Transverse colon (tissue), 4 donors: ENCODE measurements at regions not wholly inside any gene's neighbourhood (a gene's known extent, or its start where the extent isn't known, plus 50 kb on each side); places are given as distances from the start of the nearest gene placed in this dataset.

Source experiments
- DNase-seq: peaks from one replicate; pipeline ENCODE4 v3.0.0-alpha.2; 2019
- H3K27ac ChIP-seq, 4 donors: fragments of 200-600 bp; sonication (generic); 2 replicates each; pipeline ENCODE4 v1.5.1; 2016 to 2018; ENCODE audit warnings: inconsistent platforms in 4 of 4
- H3K27me3 ChIP-seq: fragments of 200-600 bp; sonication (generic); 2 replicates; pipeline ENCODE4 v1.5.1; 2017; ENCODE audit warnings: inconsistent platforms
- H3K36me3 ChIP-seq, 4 donors: fragments of 200-600 bp; sonication (generic); 2 replicates each; pipeline ENCODE4 v1.5.1; 2017 to 2019; ENCODE audit warnings: inconsistent platforms in 4 of 4
- H3K4me1 ChIP-seq, 4 donors: fragments of 200-600 bp; sonication (generic); 2 replicates each; pipeline ENCODE4 v1.5.1; 2017 to 2020; ENCODE audit warnings: inconsistent platforms in 4 of 4
- H3K4me3 ChIP-seq, 4 donors: fragments of 200-600 bp; sonication (generic); 1 replicate in 1 of 4; 2 replicates in 3 of 4; pipeline versions ENCODE4 v1.5.1 to v1.6.1; 2017 to 2019; ENCODE audit warnings: inconsistent platforms in 4 of 4
- H3K9me3 ChIP-seq, 2 donors: fragments of 200-600 bp; sonication (generic); 2 replicates each; pipeline ENCODE4 v1.5.1; 2017 to 2019; ENCODE audit warnings: inconsistent platforms in 2 of 2
- CTCF ChIP-seq, 5 experiments: fragments of 200-600 bp in 3 of 5; fragments of 450-650 bp in 2 of 5; sonication (generic) in 3 of 5; IDR thresholded peaks; 1 replicate in 2 of 5; 2 replicates in 3 of 5; pipeline ENCODE4 v1.5.1; 2016 to 2017; ENCODE audit warnings: antibody characterized with exemption in 5 of 5, inconsistent platforms in 3 of 5, mild to moderate bottlenecking in 2 of 5, moderate library complexity in 1 of 5
- EP300 ChIP-seq: sonication (generic); formaldehyde crosslinking; IDR thresholded peaks from one replicate; pipeline ENCODE4 v1.6.1; 2017; ENCODE audit warnings: antibody characterized with exemption, low read depth
- POLR2A ChIP-seq: fragments of 450-650 bp; IDR thresholded peaks from one replicate; pipeline ENCODE4 v1.6.1; 2016; ENCODE audit warnings: antibody characterized with exemption, mild to moderate bottlenecking, moderate library complexity
- POLR2AphosphoS5 ChIP-seq, 3 donors: sonication (generic); formaldehyde crosslinking; IDR thresholded peaks; one replicate each; pipeline ENCODE4 v1.6.1; 2016; ENCODE audit warnings: antibody characterized with exemption in 3 of 3
- WGBS, 2 donors: methylation state at CpG; one replicate each; pipeline ENCODE4 v1.1.5; 2018; ENCODE audit warnings: low coverage in 1 of 2; 5-methylcytosine and 5-hydroxymethylcytosine counted together
- in situ Hi-C, 4 donors: fragments of 200-750 bp; cut with MboI; loops; one replicate each; pipeline versions ENCODE4 v1.15.0 to v1.15.1; 2017; ENCODE audit warnings: low sequenced_read_pairs in 3 of 4, low pct_ligation_motif_present in 1 of 4, low pct_unique_long_range_greater_than_20kb in 1 of 4
- intact Hi-C: fragments of 100-400 bp; cut with DNase I; formaldehyde crosslinking; loops from one replicate; pipeline ENCODE4 v1.15.1; 2023; ENCODE audit warnings: low total_unique reads

DNA sequence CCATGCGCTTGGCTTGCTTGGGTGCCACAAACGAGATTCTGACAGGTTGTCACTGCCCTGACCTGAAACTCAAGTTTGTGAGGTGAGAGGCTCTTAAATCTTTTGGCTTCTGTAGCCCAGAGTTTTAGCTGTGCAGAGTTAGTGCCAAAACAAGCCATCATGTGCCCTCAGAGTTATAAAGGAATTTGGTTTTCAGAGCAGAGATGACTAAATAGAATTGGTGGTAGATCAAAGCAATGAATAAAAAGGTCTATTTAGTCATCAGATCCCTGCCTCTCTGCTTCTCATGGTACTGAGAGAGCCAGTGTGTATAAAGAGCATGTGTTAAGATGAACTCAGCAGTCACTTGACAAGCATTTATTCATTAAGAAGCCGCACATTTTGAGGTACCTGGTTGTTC lies 207.5 kb upstream of the DPH6 start:
- intact Hi-C loops (no loop called here), in situ Hi-C loops (no loop called here)
- no peaks in the 10 kb centered on the region for H3K27me3 ChIP-seq
- no peak for DNase-seq
- WGBS, 2 donors, result 79 to 100% methylated on average over 1 to 3 of the region's 3 CpGs
- H3K36me3 ChIP-seq, result no peaks in the 10 kb centered on the region
- peaks cover 0 to 12% (median 7%) of the 10 kb centered on the region in 4 donors for H3K4me1 ChIP-seq
- no peak overlapping the region for H3K4me3 ChIP-seq
- no peak for TF ChIP-seq POLR2A
- no peak for TF ChIP-seq EP300
- no peak for TF ChIP-seq POLR2AphosphoS5 (IDR thresholded peaks at IDR 0.05)
- no peak for TF ChIP-seq CTCF (IDR thresholded peaks at IDR 0.05)
- no peak overlapping the region for H3K27ac ChIP-seq
- no peaks in the 10 kb centered on the region for H3K9me3 ChIP-seq

DNA sequence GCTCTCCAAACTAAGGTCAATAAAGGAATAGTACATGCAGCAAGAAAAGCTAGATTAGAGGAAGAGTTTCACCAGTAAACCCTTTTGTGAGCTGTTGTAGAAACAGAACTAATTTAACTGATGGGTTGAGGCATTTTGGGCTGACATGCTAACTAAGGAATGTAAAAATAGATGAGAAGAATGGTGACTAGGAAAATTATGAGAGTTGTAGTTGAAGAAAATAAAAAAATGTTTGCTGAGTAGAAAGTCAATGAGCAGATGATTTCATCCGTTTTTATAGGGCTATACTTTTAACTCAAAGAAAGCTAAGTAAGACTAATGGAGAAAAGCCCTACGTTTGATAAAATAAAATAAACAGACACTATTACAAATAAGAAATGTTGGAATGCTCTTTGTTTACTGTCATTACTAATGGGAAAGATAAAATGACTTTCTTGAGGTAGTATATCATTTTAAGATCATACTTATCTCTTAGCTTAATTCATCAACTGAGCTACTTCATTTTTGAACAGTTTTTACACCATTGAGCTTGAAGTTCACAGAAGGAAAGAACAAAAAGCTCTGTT lies 209.4 kb upstream of the DPH6 start:
- Histone ChIP-seq H3K9me3 (no peaks in the 10 kb centered on the region), H3K27ac (no peak overlapping the region), H3K4me3 (no peak overlapping the region), H3K4me1 (peaks cover 0 to 12% (median 7%) of the 10 kb centered on the region in 4 donors), H3K27me3 (no peaks in the 10 kb centered on the region), H3K36me3 (no peaks in the 10 kb centered on the region)
- no peak for DNase-seq
- TF ChIP-seq CTCF (IDR thresholded peaks at IDR 0.05) (no peak), EP300 (no peak), POLR2A (no peak), POLR2AphosphoS5 (IDR thresholded peaks at IDR 0.05) (no peak)
- intact Hi-C loops (no loop called here), in situ Hi-C loops (no loop called here)
- 34 to 43% methylated on average over 2 of the region's 2 CpGs for WGBS, 2 donors

DNA sequence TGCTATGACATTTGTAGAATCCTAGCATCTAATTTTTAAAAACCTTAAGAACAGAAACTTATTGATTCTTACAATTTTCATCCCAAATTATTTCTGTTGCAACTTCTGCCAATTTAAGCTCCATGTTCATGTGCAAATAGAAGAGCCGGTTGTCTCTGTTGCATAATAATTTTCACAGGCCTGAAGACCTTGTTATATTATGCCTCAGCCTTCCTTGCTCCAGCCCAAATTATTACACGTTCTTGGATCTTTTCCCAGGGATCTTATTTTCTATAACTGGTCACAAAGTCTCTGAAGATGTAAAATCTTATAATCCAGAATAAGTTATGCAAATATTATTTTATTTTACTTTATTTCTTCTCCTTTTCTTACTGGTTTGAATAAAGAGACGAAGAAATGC lies 210.7 kb upstream of the DPH6 start:
- no peak for TF ChIP-seq POLR2A
- TF ChIP-seq EP300, result no peak
- no peak for TF ChIP-seq POLR2AphosphoS5 (IDR thresholded peaks at IDR 0.05)
- TF ChIP-seq CTCF (IDR thresholded peaks at IDR 0.05), result no peak
- Histone ChIP-seq H3K4me3 (no peak overlapping the region), H3K4me1 (peaks cover 0 to 12% (median 7%) of the 10 kb centered on the region in 4 donors), H3K27me3 (no peaks in the 10 kb centered on the region), H3K27ac (no peak overlapping the region), H3K36me3 (no peaks in the 10 kb centered on the region), H3K9me3 (no peaks in the 10 kb centered on the region)
- no peak for DNase-seq
- 56 to 57% methylated on average over 3 of the region's 3 CpGs for WGBS, 2 donors
- intact Hi-C loops, result no loop called here
- in situ Hi-C loops, result no loop called here

- intact Hi-C loops, result no loop called here
- no peak overlapping the region for H3K27ac ChIP-seq
Measured at GRCh38 chr15:35757361-35757760, 211.4 kb upstream of the DPH6 start.

More at GRCh38 chr15:35757361-35757760, 211.4 kb upstream of the DPH6 start:
- Histone ChIP-seq H3K27me3 (no peaks in the 10 kb centered on the region), H3K36me3 (no peaks in the 10 kb centered on the region), H3K9me3 (no peaks in the 10 kb centered on the region), H3K4me1 (peaks cover 0 to 12% (median 4%) of the 10 kb centered on the region in 4 donors), H3K4me3 (no peak overlapping the region)
- DNase-seq, result no peak
- WGBS, 2 donors, result 24 to 55% methylated on average over 2 of the region's 2 CpGs
- in situ Hi-C loops, result no loop called here
- TF ChIP-seq CTCF (IDR thresholded peaks at IDR 0.05) (no peak), POLR2AphosphoS5 (IDR thresholded peaks at IDR 0.05) (no peak), EP300 (no peak), POLR2A (no peak)
